ENCODE measurements at regions not wholly inside any gene's neighbourhood (a gene's known extent, or its start where the extent isn't known, plus 50 kb on each side); places are given as distances from the start of the nearest gene placed in this dataset.
A peak's percentile ranks its signal among the peaks of the same experiment; 100 is the strongest.

GRCh38 chr11:71201936-71202597, 50.3 kb downstream of the SHANK2 start:
- DNase-seq: no peak

- no peak for DNase-seq
Measured at GRCh38 chr11:71201231-71201630, 51.1 kb downstream of the SHANK2 start.

GRCh38 chr11:71200761-71201160, 51.6 kb downstream of the SHANK2 start:
- DNase-seq: no peak

DNA sequence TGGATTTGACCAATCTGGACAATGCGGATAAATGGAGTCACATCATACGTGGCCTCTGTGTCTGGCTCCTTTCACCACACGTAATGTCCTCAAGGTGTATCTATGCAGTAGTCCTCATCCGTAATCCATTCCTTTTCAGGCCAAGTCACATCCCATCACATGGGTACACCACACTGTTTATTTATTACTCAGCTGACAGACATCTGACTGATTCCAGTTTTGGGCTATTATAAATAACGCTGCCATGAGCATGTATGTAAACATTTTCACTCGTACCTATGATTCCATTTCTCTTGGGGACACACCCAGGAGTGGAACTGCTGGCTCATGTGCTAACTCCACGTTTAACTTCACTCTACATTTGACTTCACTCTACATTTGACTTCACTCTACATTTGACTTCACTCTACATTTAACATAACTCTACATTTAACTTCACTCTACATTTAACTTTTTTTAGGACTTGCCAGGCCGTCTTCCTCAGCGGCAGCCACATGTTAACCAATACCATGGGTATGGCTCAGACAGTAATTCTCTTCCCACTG, 52.1 kb downstream of the SHANK2 start:
- DNase-seq: no peak

DNA sequence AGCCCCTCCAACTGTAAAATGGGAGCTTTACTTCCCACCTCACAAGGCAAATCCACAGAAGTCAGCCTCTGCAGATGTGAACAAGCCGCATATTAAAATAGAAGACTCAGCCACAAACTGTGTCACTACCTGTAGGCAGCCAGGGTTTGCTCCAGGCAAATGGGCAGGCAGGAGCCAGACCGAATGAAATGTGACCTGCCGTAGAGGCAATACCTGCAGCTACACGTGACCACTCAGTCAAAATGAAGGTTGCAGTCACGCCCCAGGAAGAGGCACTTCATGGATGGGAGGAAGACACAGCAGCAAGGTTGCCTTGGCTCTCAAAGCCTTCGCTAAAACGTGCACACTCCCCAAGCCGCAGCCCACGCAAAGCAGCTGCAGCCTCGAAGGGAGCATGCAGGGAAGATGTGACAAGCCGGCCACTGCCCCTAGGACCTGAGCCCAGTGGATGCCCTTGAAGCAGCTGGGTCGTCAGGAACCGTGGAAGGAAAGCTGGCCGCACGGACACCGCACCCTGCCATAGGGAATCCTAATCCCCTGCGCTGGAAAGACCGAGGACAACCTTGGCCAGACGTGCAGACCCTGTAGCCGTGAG, 53.1 kb downstream of the SHANK2 start:
- no peak for DNase-seq

DNA sequence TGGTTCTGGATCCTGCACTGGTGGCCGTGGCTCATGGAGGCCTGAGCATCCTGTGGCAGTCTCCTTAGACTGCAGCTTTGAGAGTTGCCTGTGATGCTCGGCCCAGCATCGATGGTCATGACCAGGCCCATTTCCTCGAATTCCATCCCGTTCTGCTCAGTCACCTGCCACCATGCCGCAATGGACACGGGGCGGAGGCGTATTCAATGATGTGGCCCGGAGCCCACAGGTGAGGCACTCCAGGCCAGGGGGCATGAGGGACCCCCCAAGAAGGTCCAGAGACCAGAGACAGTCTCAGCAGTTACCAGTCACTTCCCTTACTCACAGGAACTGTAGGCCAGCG, 53.6 kb downstream of the SHANK2 start:
- DNase-seq: no peak

DNA sequence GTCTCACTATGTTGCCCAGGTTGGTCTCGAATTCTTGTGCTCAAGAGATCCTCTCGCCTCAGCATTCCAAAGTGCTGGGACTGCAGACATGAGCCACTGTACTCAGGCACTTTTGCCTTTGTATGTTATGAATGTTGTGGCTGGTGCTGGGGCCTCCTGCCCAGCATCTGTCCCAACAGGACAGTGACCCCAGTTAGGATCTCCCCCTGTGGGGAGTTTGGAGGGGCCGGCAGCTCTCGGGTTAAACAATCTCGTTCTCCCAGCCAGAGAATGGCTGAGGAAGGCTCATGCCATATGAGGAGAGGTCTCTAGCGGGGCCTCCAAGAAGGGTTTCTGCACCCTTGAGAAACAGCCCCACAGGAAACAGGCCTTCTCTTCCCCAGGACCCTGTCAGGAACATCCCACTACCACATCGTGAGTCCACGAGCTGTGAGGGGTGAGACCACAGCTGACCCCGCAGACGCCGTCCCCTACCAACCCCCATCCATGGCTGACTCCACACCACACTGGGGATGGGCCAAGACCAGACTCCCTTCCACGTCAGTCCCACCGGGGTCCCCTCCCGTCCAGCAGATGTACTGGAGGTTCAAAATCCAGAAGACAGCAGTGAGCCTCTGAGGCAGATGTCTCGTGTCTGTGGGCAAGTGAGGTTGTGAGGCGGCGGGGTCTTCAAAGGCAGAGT, 54.1 kb downstream of the SHANK2 start:
- DNase-seq: no peak

GRCh38 chr11:71197096-71197495, 55.3 kb downstream of the SHANK2 start:
- DNase-seq: no peak

- no peak for DNase-seq
Measured at GRCh38 chr11:71194710-71195109, 57.7 kb downstream of the SHANK2 start.

DNA sequence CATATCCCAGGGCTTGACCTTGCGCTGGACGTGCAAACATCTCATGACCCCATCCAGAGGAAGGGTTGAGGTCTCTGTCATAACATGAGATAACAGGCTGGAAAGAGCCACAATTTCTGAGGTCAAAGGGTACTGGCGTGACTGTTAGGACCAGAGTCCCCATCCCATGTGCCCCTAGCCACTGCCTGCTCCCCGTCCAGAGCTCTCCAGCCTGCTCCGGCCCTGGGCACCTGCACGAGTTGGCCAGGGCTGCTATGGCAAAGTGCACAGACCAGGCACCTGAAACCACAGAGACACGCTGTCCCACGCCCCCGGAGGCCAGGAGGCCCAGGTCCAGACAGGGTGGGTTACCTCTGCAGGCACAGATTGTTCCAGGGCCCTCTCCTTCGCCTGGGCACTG, 58.9 kb downstream of the SHANK2 start:
- no peak for DNase-seq

DNA sequence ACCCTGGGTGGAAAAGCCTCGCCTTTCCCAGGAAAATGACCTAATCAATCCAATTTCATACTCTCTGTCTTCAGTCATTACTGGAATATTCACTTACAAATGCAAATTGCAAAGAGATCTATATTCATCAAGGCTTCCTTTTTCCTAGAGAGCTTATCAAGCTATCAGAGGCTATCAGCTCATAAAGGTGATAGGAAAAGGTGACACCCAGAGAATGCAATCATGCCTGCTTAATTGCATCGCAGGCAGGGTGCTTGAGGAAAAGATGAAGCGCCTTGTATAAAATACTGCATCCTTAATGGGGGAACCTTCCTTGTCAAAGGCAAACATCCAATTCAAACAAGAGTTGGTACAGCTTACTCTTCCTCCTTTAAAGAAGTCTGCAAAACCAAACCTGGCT, 59.7 kb downstream of the SHANK2 start:
- DNase-seq: no peak

GRCh38 chr11:71191201-71191600, 61.2 kb downstream of the SHANK2 start:
- no peak for DNase-seq

DNA sequence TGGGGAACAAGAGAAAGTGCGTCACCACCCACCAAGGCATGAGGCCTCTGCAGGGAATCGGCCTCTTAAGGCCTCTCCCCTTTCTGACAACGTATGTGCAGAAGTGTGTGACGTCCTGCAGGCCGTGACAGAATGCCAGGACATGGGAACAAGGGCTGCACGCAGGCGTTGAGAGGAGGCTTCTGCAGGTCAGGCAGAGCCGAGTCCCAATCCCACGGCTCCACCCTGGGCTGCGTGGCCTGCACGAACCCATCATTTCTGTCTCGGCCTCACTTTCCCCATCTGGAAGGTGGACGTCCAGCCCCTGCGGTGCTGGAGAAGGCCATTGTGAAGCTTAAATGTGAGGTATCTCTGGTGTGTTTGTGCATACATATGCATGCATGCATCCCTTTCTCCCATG, 61.8 kb downstream of the SHANK2 start:
- no peak for DNase-seq

DNA sequence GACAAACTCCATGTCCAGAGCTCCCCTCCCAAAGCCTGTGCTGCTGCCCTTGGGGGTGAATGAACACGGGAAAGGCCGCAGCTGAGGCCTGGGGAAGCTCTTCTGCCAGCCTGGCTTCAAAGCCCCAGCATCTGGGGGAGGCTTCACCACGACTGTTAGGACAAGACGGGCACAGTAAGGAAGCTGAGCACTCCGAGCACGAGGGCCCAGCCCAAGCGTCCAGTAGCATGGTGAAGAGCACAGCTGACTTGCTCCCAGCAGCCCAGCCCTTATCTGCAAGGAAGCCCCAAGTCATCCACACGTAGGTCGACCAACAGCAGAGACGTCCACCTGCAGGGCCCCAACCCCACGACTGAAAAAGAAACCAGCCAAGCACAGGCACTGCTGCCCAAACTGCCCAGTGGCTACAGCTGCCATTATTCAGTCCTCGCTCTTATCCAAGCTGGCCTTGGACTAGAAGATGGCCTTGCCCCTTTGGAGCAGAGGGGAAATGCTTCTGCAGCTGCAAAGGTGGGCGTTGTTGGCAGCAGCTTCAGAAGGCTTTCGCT, 62.5 kb downstream of the SHANK2 start:
- no peak for DNase-seq

- DNase-seq: no peak
Measured at GRCh38 chr11:71188886-71189767, 63.2 kb downstream of the SHANK2 start.

DNA sequence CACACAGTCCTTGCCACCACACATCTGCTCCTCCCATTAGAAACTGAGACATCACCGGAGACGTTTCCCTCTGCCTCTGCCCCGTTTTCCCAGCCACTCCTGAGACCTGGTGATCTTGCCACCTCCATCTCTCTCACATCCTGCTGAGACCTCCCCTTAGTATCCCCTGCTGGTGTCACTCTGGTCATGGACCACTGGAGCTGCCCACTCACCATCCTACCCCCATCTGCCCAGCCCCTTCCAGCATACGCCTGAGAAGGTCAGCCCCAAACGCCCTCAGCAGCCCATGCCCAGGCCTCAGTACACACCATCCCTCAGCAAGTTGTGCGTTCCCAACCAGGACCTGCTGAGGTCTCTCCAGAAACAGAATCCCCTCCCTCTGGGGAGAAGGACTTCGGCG, 64.3 kb downstream of the SHANK2 start:
- no peak for DNase-seq

GRCh38 chr11:71186806-71187205, 65.6 kb downstream of the SHANK2 start:
- no peak for DNase-seq

GRCh38 chr11:71185411-71185810, 67.0 kb downstream of the SHANK2 start:
- no peak for DNase-seq

- no peak for DNase-seq
Measured at GRCh38 chr11:71184421-71185210, 67.8 kb downstream of the SHANK2 start.

GRCh38 chr11:71183878-71184277, 68.5 kb downstream of the SHANK2 start:
- DNase-seq: peak; percentile 78

- DNase-seq: peak; percentile 29
Measured at GRCh38 chr11:71182791-71183677, 69.3 kb downstream of the SHANK2 start.

Measured in NCI-H1105 (cell line).